GM23338 (cell line): ENCODE measurements at regions not wholly inside any gene's neighbourhood (a gene's known extent, or its start where the extent isn't known, plus 50 kb on each side); places are given as distances from the start of the nearest gene placed in this dataset.

Experiments used
- CREB1 ChIP-seq: fragments of 250-450 bp; sonication (Bioruptor Pico); IDR thresholded peaks from 2 replicates; pipeline ENCODE4 v1.5.0; 2020; ENCODE audit warnings: low read depth, mild to moderate bottlenecking, moderate library complexity
- CTCF ChIP-seq, 2 experiments: fragments of 200-600 bp in 1 of 2; sonication (generic) in 1 of 2; conservative IDR thresholded peaks; 2 replicates each; pipeline versions ENCODE4 v1.5.1 to v1.6.1; 2016 to 2017; ENCODE audit warnings: antibody characterized with exemption in 2 of 2, low read depth in 2 of 2, mild to moderate bottlenecking in 2 of 2, moderate library complexity in 1 of 2
- EZH2 ChIP-seq: fragments of 200-600 bp; sonication (generic); IDR thresholded peaks from one replicate; pipeline ENCODE4 v1.8.0; 2017; ENCODE audit warnings: antibody characterized with exemption, mild to moderate bottlenecking, low read depth; ENCODE audit not compliant: unreplicated experiment
- EZH2phosphoT487 ChIP-seq: fragments of 200-600 bp; sonication (generic); IDR thresholded peaks from one replicate; pipeline ENCODE4 v1.8.1; 2018; ENCODE audit warnings: antibody characterized with exemption; ENCODE audit not compliant: unreplicated experiment
- JUNB ChIP-seq: IDR thresholded peaks from one replicate; pipeline ENCODE4 v1.6.1; 2016; ENCODE audit warnings: antibody characterized with exemption; ENCODE audit not compliant: unreplicated experiment
- POLR2AphosphoS5 ChIP-seq: IDR thresholded peaks from 2 replicates; pipeline ENCODE4 v1.6.1; 2016; ENCODE audit warnings: antibody characterized with exemption, low read depth
- REST ChIP-seq: IDR thresholded peaks from one replicate; pipeline ENCODE4 v1.6.1; 2018; ENCODE audit warnings: antibody characterized with exemption; ENCODE audit not compliant: unreplicated experiment
- ZNF331 ChIP-seq: fragments of 250-450 bp; sonication (Bioruptor Pico); IDR thresholded peaks from 2 replicates; pipeline ENCODE4 v1.5.0; 2020; ENCODE audit warnings: low read depth, mild to moderate bottlenecking, moderate library complexity

GRCh38 chr5:67636091-67636490, 439.5 kb upstream of the CD180 start:
- no peak for TF ChIP-seq CTCF (conservative IDR thresholded peaks at IDR 0.05; ENCODE audit: low read depth in 2 of 2)
- TF ChIP-seq CREB1 (CRISPR knock-in tag): no peak
- TF ChIP-seq EZH2phosphoT487: no peak
- TF ChIP-seq POLR2AphosphoS5: no peak
- TF ChIP-seq REST: no peak
- no peak for TF ChIP-seq ZNF331
- TF ChIP-seq EZH2: no peak
- TF ChIP-seq JUNB: no peak
